Astrocyte of the hippocampus (primary cell): ENCODE measurements at regions not wholly inside any gene's neighbourhood (a gene's known extent, or its start where the extent isn't known, plus 50 kb on each side); places are given as distances from the start of the nearest gene placed in this dataset.
A peak's percentile ranks its signal among the peaks of the same experiment; 100 is the strongest.

Experiments
- DNase-seq: peaks from one replicate; pipeline ENCODE4 v3.0.0; 2011; ENCODE audit warnings: low read depth, low spot score

DNA sequence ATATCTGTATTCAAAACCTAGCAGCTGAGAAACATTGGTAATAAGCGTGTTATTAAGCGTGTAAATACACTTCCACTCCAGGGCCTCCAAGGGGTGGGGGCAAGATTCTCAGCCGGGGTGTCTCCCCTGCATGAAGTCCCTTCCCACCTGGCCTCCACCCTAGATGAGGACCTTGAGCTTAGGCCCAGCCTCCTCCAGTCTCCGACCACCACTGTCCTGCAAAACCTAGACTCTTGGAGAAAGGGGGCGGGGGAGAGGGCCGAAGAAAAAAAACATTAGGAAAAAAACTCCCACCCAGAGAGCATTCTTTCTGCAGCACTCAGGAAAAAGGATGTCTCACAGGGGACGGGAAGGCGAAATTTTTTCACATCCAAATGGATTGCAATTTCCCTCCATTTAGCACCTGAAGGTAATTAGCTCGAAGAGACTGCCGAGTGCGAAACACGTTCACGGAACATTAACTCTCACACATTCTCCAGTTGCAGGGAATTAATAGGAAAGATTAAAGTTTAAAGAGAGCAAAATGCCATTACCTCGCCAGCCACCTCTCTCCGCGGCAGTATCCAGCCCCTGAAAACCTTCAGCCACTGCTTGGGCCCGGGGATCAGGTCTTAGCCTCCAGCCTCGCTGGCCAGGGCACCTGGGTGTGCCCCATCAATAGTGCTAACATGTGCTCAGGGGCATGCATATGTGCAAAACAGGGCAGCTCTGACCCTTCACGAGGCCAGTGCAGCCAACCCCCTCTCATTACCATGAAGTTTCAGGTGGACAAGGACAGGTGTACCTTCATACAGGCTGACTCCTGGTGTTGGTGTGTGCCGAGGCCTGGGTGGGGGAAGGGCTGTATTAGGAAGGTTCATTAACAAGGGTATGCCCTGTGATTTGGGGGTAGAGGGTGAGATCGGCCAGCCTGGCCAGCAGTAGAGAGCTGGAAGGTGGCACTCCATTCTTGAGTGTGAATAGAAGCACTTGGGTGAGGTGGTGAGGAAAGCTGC, 77.2 kb downstream of the HIF1AN start:
- no peak for DNase-seq

- DNase-seq: no peak
Measured at GRCh38 chr10:100613846-100614245, 78.1 kb downstream of the HIF1AN start.

- no peak for DNase-seq
Measured at GRCh38 chr10:100614429-100615095, 78.8 kb downstream of the HIF1AN start.

- DNase-seq: no peak
Measured at GRCh38 chr10:100615241-100615640, 79.5 kb downstream of the HIF1AN start.

- DNase-seq: no peak
Measured at GRCh38 chr10:100615908-100616307, 80.2 kb downstream of the HIF1AN start.

GRCh38 chr10:100618091-100618615, 82.4 kb downstream of the HIF1AN start:
- DNase-seq: no peak

DNA sequence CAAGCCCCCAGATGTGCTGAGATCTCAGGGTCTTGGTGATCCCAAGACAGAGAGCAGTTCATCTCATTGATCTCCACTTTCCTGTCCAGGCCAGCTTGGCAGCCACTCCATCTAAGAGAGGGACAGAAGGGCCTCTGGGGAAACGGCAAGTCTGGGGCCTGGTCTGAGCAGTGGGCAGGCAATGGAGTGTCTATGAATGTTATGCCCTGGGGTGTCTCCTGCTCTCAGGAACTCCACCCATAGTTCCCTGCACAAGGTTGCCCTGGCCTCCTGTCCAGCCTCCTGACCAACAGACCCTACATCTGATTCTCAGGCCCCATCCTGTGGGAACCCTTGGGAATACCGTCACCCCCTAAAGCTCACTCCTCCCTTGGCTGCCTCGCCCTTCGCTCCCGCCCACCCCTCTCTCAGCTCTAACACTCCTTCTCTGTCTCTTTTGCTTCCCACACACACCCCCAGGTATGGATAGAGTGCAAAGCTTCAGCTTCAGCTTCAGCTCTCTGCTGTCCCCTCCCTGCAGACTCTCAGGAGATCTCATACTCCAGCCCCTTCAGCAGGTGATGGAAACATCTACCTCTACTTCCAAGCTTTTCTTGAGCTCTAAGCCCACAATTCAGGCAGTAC, 83.0 kb downstream of the HIF1AN start:
- DNase-seq: no peak

GRCh38 chr10:100620087-100620835, 84.5 kb downstream of the HIF1AN start:
- no peak for DNase-seq

GRCh38 chr10:100621360-100622205, 85.8 kb downstream of the HIF1AN start:
- DNase-seq: no peak

DNA sequence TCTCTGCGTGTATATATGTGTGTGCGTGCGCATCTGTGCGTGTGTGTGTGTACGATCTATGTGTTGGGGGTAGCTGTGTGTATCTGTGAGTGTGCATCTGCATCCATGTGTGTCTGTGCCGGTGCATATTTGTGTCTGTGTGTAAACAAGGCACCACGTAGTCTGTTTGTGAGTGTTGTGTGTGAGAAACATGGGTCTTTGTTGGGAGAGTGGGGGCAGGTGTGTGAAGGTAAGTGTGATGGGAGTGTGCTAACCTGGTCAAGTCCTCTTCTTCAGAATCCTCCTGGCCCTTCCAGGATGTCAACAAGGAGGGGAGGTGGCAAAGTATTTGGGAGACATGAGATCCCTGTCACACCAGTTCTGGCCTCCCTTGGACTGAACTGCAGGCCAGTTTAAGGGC, 87.2 kb downstream of the HIF1AN start:
- no peak for DNase-seq

DNA sequence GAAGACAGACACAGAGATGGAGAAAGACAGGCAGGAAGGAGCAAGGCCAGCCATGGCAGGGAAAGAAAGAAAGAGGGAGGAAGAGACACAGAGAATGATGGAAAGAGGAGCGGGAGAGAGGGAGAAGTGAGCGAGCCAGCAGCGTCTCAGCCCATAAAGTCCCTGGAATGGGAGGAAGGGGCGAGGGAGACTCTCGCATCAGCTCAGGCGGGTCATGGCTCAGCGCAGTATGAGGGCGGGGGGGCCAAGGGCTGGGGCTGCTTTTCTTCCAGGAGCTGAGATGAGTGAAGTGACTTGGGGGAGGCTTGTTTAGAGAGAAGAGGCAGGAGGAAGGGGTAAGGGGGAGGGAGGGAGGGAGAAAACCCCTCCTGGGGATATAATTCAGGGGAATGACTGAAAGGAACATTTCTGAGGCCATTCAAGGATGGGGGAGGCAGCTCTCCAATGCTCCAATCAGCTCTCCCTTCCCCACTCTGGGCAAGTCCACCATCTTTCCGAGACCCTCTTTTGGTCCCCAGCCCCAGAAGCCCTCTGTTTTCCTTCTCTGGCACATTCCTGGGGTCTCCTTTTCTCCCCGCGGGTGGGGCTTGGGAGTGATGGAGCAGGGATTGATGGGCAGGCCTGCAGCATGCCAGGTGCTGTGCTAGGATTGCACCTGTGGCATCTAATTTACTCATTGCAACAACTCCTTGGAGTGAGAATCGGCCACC, 87.9 kb downstream of the HIF1AN start:
- no peak for DNase-seq

GRCh38 chr10:100624298-100624697, 88.6 kb downstream of the HIF1AN start:
- no peak for DNase-seq

DNA sequence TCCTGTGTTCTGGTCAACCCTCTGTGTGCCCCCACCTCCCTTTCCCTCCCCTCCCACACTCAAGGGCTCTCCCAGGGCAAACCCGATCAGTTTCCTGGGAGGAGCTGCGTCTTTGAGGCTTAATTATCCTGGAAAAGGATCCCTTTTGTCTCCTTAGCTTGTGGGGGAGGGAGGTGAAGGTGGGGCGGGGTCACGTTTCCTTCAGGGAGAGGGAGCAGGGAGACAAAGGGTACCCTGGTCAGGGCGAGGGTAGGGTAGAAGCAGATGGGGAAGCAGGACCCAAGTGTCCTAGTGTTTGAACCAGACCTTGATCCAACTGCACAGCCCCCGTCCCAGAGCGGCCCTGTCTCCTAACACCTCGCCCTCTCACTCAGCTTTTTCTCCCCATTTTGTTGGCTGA, 90.1 kb downstream of the HIF1AN start:
- no peak for DNase-seq

- no peak for DNase-seq
Measured at GRCh38 chr10:100628061-100628460, 92.3 kb downstream of the HIF1AN start.

DNA sequence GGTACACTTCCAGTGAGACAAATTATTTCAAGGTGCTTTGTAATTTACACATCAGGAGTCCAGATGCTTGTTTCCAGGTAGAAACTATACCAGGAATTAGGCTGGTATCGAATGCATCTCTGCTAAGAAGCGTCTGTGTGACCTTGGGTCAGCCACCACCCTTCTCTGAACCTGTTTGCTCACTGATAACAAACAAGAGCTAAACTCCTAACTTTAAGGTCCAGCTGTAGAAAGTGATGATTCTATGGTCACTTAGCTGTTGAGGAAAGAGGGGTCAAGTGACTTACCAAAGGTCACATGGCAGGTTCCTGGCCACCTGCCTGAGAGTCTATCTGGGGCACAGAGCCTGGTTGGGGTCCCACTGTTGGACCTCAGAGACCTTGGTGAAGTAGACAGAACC, 95.4 kb downstream of the HIF1AN start:
- DNase-seq: no peak

DNA sequence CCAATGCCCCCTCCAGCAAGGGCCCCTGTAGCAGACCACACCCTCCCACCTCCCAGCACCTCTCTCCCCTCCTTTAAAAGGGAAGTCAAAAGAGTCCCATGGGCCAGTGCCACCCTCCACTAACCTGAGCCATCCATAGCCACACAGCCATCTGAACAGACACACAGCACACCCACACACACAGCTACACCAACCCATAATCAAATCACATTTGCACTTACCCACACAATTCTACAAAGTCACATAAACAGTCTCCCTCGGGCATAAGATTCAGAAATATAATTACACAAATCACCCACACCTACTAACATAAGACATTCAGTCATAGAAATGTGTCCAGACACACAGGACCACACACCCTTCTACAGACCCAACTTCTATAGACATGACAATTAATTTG, 96.3 kb downstream of the HIF1AN start:
- no peak for DNase-seq

DNA sequence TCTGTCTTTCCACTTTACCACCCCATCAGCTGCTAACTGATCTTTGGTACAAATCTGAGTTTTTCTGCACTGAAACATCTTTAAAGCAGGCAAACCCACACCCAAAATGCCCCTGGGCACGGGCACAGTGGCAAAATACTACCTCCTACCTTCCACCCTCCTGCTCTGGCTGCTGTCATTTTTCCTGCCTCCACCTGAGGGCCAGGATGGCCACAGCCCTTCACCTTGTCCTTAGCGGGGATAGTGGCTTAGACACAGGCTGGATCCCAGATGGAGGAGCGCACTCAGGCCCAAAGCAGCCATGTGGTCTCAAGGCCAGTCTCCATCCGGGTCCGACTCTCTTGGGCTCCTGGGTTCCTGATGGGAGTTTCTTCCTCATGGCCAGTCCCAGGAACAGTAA, 98.3 kb downstream of the HIF1AN start:
- no peak for DNase-seq

DNA sequence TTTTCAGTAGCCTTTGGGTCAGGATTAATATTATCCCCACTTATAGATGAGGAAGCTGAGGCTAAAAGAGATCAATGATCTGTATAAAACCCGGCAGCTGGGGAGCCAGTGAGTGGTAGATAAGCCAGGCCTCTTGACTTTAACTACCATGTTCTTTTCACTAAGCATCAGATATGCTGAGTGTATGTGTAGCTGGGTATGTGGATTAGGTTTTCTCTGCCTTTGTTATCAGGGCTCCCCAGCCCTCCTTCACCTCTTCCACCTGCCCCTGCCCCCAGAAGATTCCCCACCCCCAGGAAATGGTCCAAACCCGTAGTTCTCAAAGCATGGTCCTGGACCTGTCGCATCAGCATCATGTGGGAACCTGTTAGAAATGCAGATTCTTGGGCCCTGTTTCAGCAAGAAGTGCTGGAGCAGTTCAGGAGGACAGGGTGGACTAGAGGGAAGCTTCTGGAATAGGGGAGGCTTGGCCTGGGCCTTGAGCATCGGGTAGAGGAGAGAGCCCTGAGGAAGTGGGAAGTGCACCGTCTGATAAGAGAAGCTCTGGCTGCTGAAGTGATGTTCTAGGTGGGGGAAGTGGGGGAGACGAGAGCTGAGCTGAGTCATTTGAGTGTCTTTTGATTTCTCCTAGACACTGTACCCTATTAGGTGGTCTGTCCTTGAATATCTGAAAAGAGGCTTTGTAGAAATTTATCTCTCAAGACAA, 101.3 kb downstream of the HIF1AN start:
- DNase-seq: no peak

- DNase-seq: peak; percentile 2
Measured at GRCh38 chr10:100637785-100638184, 102.0 kb downstream of the HIF1AN start.
